ENCODE measurements at regions not wholly inside any gene's neighbourhood (a gene's known extent, or its start where the extent isn't known, plus 50 kb on each side); places are given as distances from the start of the nearest gene placed in this dataset.

- TF ChIP-seq POLR2A (IDR thresholded peaks at IDR 0.05) (no peak), CTCF (IDR thresholded peaks at IDR 0.05) (no peak), POLR2AphosphoS5 (IDR thresholded peaks at IDR 0.05) (no peak)
Measured at GRCh38 chr10:3528271-3528670, 256.7 kb downstream of the KLF6 start.

Measured in transverse colon (tissue), 4 donors.